Calu3 (cell line): ENCODE measurements at regions not wholly inside any gene's neighbourhood (a gene's known extent, or its start where the extent isn't known, plus 50 kb on each side); places are given as distances from the start of the nearest gene placed in this dataset.
"Not testable (repeated sequence)": the region's sequence is repeated elsewhere in the genome, so short reads cannot be mapped to it uniquely, and the experiment has no call there.

Experiments
- BruUV-seq: library from RNA; stranded (reverse); fragments of 400-500 nt; replicated peaks from 2 replicates; lab custom pipeline; 2021; lab: Mats Ljungman, UMichigan
- CTCF ChIA-PET: fragments of 300-600 bp; sonication (Branson Sonifier 250); formaldehyde crosslinking; loops from one replicate; lab custom pipeline; 2022; ENCODE audit warnings: antibody characterized with exemption; lab: Charles Lee
- DNase-seq: peaks from one replicate; pipeline ENCODE4 v3.0.0; 2022
- H3K27ac Mint-ChIP-seq: one replicate; pipeline ENCODE4 v1.8.0; 2022; ENCODE audit warnings: mixed read lengths; ENCODE audit not compliant: unreplicated experiment
- H3K27me3 Mint-ChIP-seq: one replicate; pipeline ENCODE4 v1.8.0; 2022; ENCODE audit warnings: mixed read lengths; ENCODE audit not compliant: unreplicated experiment
- H3K36me3 Mint-ChIP-seq: one replicate; pipeline ENCODE4 v1.8.0; 2022; ENCODE audit warnings: mild to moderate bottlenecking, moderate library complexity, mixed read lengths; ENCODE audit not compliant: insufficient read depth, unreplicated experiment
- H3K4me1 Mint-ChIP-seq: one replicate; pipeline ENCODE4 v1.8.0; 2022; ENCODE audit warnings: mild to moderate bottlenecking, low read depth, mixed read lengths; ENCODE audit not compliant: unreplicated experiment
- H3K4me3 Mint-ChIP-seq: one replicate; pipeline ENCODE4 v1.8.0; 2022; ENCODE audit warnings: mild to moderate bottlenecking, low read depth, moderate library complexity, mixed read lengths; ENCODE audit not compliant: unreplicated experiment
- H3K9me3 Mint-ChIP-seq: one replicate; pipeline ENCODE4 v1.8.0; 2022; ENCODE audit warnings: low read depth, mixed read lengths; ENCODE audit not compliant: unreplicated experiment
- intact Hi-C: fragments of 100-400 bp; cut with micrococcal nuclease; formaldehyde crosslinking; loops from one replicate; pipeline ENCODE4 v1.10.0; 2022; ENCODE audit not compliant: unreplicated experiment
- TF ChIP-seq, protein P1 (sequence below): fragments of 200-600 bp; IDR thresholded peaks from one replicate; pipeline ENCODE4 v1.8.0; 2022; ENCODE audit warnings: antibody characterized with exemption; ENCODE audit not compliant: unreplicated experiment

GRCh38 chr16:17964196-17964595 is 372.3 kb downstream of the NPIPA8 start:
- no peaks in the 10 kb centered on the region for H3K36me3 Mint-ChIP-seq
- H3K27me3 Mint-ChIP-seq: no peaks in the 10 kb centered on the region
- no TSS peak for BruUV-seq
- H3K27ac Mint-ChIP-seq: no peak overlapping the region
- H3K4me3 Mint-ChIP-seq: no peak overlapping the region
- DNase-seq: no peak
- TF ChIP-seq, protein P1, sequence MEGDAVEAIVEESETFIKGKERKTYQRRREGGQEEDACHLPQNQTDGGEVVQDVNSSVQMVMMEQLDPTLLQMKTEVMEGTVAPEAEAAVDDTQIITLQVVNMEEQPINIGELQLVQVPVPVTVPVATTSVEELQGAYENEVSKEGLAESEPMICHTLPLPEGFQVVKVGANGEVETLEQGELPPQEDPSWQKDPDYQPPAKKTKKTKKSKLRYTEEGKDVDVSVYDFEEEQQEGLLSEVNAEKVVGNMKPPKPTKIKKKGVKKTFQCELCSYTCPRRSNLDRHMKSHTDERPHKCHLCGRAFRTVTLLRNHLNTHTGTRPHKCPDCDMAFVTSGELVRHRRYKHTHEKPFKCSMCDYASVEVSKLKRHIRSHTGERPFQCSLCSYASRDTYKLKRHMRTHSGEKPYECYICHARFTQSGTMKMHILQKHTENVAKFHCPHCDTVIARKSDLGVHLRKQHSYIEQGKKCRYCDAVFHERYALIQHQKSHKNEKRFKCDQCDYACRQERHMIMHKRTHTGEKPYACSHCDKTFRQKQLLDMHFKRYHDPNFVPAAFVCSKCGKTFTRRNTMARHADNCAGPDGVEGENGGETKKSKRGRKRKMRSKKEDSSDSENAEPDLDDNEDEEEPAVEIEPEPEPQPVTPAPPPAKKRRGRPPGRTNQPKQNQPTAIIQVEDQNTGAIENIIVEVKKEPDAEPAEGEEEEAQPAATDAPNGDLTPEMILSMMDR: no peak
- no peaks in the 10 kb centered on the region for H3K4me1 Mint-ChIP-seq
- intact Hi-C loops: no loop called here
- peaks cover 18% of the 10 kb centered on the region for H3K9me3 Mint-ChIP-seq
- CTCF ChIA-PET: no interaction called here

DNA sequence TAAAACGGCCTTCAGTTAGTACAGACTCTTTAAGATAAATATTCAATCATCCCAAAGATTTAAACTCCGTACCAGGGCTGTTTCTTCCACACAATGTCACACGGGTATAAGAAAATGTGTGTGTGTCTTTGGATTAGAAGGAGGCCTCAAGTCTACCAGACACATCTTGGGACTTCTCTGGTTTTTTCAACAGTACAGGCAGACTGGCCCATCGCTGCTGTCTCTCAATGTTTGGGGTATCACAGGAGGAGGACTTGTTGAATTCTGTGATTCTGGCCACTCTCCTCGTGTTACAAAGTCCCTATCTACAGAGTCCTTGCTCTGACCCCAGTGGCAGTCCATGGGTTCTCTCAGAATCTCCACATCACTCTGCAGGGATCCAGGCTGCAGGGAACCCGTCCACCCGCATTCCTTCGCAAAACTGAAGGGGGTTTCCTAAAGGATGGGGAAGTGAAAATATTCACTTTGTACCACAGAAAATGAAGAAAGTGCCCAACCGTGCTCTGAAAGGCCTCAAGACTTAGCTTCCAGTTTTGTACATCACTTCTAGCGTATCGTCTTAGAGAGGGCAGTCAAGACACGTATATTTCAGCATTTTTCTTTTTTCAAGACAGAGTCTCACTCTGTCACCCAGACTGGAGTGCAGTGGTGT is 373.2 kb downstream of the NPIPA8 start:
- H3K27ac Mint-ChIP-seq: no peak overlapping the region

DNA sequence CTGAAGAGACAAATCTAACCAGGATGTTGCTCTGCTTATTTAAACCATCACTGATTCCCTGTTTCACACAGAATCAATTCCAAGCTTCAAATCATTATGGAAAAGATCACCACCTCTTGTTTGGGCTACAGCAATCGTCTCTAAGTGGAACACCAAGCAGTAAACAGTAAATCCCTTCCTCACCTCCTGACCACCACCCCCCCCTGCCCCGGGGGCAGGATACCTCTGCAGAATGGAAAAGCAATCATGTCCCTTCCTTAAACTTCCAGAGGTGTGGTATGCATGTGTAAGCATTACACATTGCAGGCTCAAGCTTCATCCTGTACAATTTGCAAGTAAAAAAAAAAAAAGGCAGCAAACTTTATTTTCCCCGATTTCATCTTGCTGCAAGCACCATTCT is 373.8 kb downstream of the NPIPA8 start:
- H3K9me3 Mint-ChIP-seq: peaks cover 18% of the 10 kb centered on the region
- TF ChIP-seq, protein P1: no peak
- H3K27me3 Mint-ChIP-seq: no peaks in the 10 kb centered on the region
- no peak overlapping the region for H3K27ac Mint-ChIP-seq
- no peaks in the 10 kb centered on the region for H3K36me3 Mint-ChIP-seq
- no peaks in the 10 kb centered on the region for H3K4me1 Mint-ChIP-seq
- no peak overlapping the region for H3K4me3 Mint-ChIP-seq
- CTCF ChIA-PET: no interaction called here
- intact Hi-C loops: no loop called here
- DNase-seq: no peak
- no TSS peak for BruUV-seq

More for the DNA sequence above, 373.2 kb downstream of the NPIPA8 start:
- no peak for DNase-seq
- Mint-ChIP-seq H3K4me1 (no peaks in the 10 kb centered on the region), H3K4me3 (no peak overlapping the region), H3K36me3 (no peaks in the 10 kb centered on the region), H3K9me3 (peaks cover 18% of the 10 kb centered on the region), H3K27me3 (no peaks in the 10 kb centered on the region)
- CTCF ChIA-PET: no interaction called here
- intact Hi-C loops: no loop called here
- no TSS peak for BruUV-seq
- TF ChIP-seq, protein P1: no peak

DNA sequence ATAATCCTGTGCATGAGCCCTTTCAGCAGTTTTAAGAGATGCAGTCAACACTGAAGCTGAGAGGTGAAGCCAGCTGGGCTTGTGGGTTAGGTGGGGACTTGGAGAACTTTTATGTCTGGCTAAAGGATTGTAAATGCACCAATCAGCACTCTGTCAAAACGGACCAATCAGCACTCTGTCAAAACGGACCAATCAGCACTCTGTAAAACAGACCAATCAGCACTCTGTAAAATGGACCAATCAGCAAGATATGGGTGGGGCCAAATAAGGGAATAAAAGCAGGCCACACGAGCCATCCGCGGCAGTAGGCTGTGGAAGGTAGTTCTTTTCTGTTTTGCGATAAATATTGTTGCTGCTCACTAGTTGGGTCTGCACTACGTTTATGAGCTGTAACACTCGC is 374.7 kb downstream of the NPIPA8 start:
- H3K4me3 Mint-ChIP-seq, DNase-seq, CTCF ChIA-PET, H3K36me3 Mint-ChIP-seq, H3K27ac Mint-ChIP-seq, intact Hi-C loops, H3K27me3 Mint-ChIP-seq, H3K4me1 Mint-ChIP-seq, BruUV-seq: not testable (repeated sequence)
- H3K9me3 Mint-ChIP-seq: peaks cover 16% of the 10 kb centered on the region

DNA sequence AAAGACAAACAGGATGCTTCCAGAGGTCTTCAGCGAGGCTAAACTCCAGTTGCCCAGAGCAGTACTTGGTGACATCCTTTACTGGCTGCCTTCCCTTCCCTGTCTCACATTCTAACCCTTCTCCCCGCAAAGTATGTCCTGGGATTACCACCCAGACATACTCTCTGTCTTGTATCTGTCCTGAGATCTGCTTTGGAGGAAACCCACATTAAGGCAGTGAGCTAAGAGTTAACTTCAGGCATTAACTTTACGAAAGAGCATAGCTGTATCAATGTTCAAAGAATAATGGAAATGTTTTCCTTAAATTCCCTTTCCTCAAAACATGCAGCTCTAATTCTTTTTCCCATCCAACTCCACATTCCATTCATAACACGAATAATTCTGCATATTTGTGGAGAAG is 385.2 kb downstream of the NPIPA8 start:
- BruUV-seq: no TSS peak
- no peaks in the 10 kb centered on the region for H3K36me3 Mint-ChIP-seq

More for the DNA sequence above, 385.2 kb downstream of the NPIPA8 start:
- no peaks in the 10 kb centered on the region for H3K4me1 Mint-ChIP-seq
- intact Hi-C loops: no loop called here
- DNase-seq: no peak
- peaks cover 3% of the 10 kb centered on the region for H3K9me3 Mint-ChIP-seq
- H3K27me3 Mint-ChIP-seq: no peaks in the 10 kb centered on the region
- no peak overlapping the region for H3K4me3 Mint-ChIP-seq
- no peak overlapping the region for H3K27ac Mint-ChIP-seq
- TF ChIP-seq, protein P1: no peak
- CTCF ChIA-PET: interaction anchor here (0.7 kb wide), 1 partner anchor 474 kb away, joined by 4 read pairs; no protein-coding TSS in a partner anchor
